Ovary (tissue), 3 donors: ENCODE measurements at regions not wholly inside any gene's neighbourhood (a gene's known extent, or its start where the extent isn't known, plus 50 kb on each side); places are given as distances from the start of the nearest gene placed in this dataset.

Experiments used
- EP300 ChIP-seq: sonication (generic); formaldehyde crosslinking; IDR thresholded peaks from one replicate; pipeline ENCODE4 v1.6.1; 2017; ENCODE audit warnings: antibody characterized with exemption
- POLR2A ChIP-seq: fragments of 450-650 bp; IDR thresholded peaks from one replicate; pipeline ENCODE4 v1.6.1; 2017; ENCODE audit warnings: antibody characterized with exemption, mild to moderate bottlenecking, moderate library complexity
- TF ChIP-seq, protein P1 (sequence below), 3 donors: fragments of 450-650 bp in 2 of 3; fragments of 200-600 bp in 1 of 3; IDR thresholded peaks; one replicate each; pipeline versions ENCODE4 v1.5.1 to v1.8.0; 2016 to 2022; ENCODE audit warnings: antibody characterized with exemption in 3 of 3, mild to moderate bottlenecking in 1 of 3
- donor health status: DM: no; HTN: no; CAD: no.

GRCh38 chr9:96160866-96161265 lies 141.1 kb downstream of the HSD17B3 start:
- TF ChIP-seq POLR2A (no peak), EP300 (no peak)
- TF ChIP-seq, protein P1, sequence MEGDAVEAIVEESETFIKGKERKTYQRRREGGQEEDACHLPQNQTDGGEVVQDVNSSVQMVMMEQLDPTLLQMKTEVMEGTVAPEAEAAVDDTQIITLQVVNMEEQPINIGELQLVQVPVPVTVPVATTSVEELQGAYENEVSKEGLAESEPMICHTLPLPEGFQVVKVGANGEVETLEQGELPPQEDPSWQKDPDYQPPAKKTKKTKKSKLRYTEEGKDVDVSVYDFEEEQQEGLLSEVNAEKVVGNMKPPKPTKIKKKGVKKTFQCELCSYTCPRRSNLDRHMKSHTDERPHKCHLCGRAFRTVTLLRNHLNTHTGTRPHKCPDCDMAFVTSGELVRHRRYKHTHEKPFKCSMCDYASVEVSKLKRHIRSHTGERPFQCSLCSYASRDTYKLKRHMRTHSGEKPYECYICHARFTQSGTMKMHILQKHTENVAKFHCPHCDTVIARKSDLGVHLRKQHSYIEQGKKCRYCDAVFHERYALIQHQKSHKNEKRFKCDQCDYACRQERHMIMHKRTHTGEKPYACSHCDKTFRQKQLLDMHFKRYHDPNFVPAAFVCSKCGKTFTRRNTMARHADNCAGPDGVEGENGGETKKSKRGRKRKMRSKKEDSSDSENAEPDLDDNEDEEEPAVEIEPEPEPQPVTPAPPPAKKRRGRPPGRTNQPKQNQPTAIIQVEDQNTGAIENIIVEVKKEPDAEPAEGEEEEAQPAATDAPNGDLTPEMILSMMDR (IDR thresholded peaks at IDR 0.05) = no peak
